Head of caudate nucleus (tissue), 42 donors: ENCODE measurements at regions not wholly inside any gene's neighbourhood (a gene's known extent, or its start where the extent isn't known, plus 50 kb on each side); places are given as distances from the start of the nearest gene placed in this dataset.
"Not testable (repeated sequence)": the region's sequence is repeated elsewhere in the genome, so short reads cannot be mapped to it uniquely, and the experiment has no call there.

Experiments
- DNase-seq, 42 donors: peaks; one replicate each; pipeline versions ENCODE4 v3.0.0 to v3.0.0-alpha.2; 2020 to 2021; ENCODE audit warnings: mixed read lengths in 7 of 42
- intact Hi-C: fragments of 100-400 bp; cut with DNase I; formaldehyde crosslinking; loops from one replicate; pipeline ENCODE4 v1.15.0; 2022

DNA sequence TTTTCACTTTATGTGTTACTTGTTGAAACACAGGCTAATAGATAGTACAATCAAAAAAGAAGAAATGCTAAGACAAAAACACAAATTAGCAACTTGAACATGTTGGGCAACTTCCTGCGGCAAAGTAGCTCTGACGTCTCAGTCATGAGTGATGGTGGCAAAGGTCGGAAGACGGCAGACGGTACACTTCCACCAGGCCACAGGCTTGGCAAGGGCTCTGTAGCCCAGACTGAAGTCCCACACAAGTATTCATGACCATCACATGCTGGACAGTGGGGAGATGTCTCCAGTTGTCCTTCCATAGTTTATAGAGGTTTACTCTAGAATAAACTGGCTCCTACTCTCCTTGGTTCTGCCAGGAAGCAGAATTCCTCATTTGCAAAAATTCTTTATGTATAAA is 831.3 kb downstream of the MTRR start:
- intact Hi-C loops: no loop called here
- DNase-seq: no peak

DNA sequence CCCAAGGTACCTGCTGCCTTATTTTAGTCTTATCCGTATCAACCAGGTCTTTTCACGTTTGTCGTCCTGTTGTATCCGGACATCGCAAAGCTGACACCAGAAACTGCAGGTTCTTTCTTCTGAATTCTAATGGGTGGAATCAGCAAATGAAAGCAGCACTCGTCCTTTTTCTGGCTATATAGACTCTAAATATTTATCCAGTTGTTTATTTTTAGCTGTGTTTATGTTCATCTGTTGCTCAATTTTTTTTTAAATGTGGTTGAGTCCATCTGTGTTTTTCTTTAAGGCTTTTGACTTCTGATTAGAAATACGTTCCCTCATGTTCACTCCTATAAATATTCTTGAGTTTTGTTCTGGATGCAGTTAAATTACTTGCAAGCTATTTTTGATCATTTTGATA is 831.7 kb downstream of the MTRR start:
- DNase-seq: no peak
- intact Hi-C loops: no loop called here

DNA sequence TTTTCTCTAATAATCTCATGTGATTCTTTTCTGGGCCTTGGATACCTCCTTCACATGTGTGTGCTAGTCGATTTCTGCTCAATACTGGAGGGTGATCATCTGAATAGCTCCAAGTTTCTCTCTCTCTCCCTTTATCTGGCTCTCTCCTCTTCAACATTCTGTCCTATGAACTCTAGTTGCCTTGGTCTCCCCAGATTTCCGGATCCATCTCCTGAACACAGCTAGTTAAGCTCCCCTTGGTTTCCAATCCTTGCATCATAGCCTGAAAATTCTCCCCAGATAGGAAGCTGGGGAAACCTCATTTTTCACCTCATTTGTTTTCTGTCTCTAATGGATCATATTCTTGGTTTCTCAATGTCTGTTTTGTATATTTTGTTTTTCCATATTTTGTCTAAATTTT is 832.3 kb downstream of the MTRR start:
- no peak for DNase-seq
- intact Hi-C loops: no loop called here

DNA sequence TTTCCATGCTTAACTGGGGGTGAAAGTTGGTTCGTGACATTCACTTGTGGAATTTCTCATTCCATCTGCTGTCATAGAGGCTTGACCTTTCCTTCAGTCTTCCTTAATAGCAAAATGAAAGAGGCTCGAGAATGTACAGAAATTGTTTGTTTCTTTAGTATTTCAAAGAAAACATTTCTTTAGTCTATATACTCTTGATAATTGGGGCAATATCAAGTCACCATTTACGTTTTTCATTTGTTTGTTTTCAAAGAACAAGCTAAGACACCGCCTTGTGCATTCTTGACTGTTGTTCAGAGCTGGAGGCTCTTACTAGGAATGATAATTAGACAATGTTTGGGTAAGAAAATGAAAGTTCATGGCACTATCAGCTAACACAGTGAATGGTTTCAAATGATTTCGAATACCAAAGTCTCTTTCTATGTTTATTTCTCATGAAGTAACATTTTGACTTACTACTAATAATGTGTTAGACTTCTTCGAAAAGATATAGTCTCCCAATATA is 835.4 kb downstream of the SEMA5A start:
- intact Hi-C loops: no loop called here
- DNase-seq: no peak

DNA sequence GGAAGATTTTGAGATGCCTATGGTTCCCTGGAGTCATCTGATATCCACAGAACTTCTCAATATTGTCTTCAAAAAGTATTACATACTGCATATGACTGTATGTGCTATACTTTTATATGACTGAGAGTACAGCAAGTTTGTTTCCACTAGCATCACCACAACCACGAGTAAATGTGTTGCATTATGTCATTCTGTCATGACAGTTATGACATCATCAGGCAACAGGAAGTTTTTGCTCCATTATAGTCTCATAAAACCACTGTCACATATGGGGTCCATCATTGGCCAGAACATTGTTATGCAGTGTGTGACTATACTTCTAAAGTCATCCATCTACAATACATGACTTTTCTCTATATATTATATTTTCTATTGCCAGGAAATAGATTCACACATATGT is 831.7 kb downstream of the SEMA5A start:
- intact Hi-C loops: no loop called here
- DNase-seq: no peak

DNA sequence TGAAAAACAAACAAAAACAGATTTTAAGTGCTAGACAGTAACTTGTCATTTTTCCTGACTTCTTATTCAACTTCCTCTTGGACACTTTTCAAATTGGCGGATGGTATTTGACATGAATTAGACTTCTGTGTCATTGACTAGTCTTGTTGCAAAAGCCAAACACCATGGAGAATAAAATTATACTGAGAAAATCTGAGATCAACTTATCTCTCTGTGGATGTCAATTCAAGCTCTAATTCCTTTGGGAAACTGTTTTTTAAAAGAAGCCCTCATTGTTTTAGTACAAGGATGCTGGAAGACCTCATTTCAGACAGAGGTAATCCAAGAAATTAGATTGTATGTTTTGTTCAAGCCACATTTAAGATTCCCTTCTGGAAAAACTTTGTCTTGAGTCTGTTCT is 831.0 kb downstream of the SEMA5A start:
- no peak for DNase-seq
- intact Hi-C loops: no loop called here

DNA sequence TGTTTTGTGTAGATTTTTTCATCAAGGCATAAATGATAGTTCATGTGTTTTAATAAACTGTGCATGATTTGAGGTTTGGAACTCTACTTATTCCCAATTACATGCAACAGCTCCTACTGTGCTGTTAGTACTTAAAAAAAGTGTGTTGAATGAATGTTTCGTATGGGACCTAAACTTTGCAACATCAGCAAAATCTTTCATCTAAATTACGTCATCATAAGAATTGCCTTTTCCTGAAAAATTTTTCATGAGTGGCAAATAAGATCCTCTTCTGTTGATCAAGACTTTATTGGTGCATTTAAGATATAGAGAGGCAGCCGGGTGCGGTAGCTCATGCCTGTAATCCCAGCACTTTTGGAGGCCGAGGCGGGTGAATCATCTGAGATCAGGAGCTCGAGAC is 826.1 kb downstream of the SEMA5A start:
- DNase-seq: no peak
- intact Hi-C loops: no loop called here

DNA sequence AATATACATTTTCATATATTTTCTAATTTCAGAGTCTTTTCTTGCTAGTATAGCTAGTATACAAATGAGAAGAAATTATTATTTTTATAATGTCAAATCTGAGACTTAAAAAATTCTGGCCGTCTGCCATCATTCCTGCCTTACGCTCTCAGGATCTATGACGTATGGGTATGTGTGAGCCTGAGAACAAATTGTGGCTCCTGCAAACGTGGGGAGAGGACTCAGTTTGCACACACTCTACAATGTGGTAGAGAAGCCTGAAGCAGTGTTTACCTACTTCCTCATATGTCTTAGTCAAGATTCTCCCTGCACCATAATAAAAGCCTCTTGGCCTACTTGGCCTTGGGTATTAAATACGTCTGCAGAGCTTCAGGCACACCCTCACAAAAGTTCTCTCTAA is 825.4 kb downstream of the SEMA5A start:
- DNase-seq: no peak
- intact Hi-C loops: no loop called here

DNA sequence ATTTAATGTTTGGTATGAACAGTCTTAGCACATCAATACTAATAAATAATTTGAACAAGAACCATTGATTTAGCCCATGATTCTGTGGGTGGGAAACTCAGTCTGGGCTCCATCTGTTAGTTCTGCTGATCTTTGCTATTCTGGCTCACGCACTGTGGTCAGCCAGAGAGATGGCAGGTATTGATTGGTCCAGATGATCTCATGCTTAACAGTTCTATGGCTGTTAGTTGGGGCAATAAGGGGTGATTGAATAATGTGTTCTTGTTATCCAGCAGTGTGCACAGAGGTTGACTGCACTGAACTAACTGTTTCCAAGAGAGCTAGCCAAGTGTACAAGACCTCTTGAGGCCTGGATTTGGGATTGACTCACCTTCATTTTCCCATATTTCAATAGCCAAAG is 824.3 kb downstream of the SEMA5A start:
- DNase-seq: no peak
- intact Hi-C loops: no loop called here

DNA sequence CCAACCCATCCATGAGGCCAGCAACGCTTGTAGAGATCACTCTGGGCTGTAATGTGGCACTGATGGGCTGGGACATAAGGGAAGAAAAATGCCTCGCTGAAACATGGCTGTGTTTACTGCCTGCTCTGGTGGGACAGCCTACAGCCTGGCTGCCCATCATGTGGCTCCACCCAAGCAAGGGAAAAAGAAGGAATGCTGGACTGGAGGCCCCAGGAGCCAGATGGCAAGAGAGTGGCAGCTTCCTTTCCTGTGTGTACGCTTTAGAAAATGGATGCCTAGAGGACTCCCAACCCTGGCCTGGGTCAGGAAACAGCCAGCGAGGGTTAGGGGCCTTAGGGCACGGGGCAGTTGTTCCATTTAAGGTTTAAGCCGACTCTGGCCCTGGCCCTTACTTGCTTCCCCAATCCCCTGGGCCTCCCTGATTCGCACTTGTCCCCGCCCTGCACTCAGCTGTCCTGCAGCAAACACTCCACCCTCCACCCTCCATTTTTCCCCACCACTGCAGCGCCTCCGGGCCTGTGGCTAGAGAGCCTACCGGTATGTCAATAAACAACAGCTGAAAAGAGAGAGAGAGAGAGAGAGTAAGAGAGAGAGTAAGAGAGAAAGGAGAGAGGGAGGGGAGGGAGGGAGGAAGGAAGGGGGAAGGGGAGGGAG is 819.4 kb downstream of the SEMA5A start:
- intact Hi-C loops: no loop called here
- no peak for DNase-seq

DNA sequence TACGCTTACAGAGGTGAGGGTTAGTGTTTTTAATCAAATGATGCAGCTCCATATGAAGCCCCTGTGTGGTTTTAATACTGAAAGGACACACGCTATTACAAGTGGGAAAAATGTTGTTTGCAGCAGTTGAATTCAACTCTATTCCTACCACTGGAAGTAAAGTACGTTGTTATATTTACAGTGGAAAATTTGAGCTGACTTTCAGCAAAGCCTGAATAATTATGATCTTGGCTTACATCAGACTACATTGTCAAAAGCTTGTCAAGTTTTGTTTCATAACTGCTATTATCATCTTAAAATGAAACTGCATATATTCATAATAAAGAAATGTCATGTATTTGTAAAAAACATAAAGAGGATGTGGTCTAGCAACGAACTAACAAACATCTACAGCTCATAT is 818.5 kb downstream of the SEMA5A start:
- intact Hi-C loops: no loop called here
- no peak for DNase-seq

DNA sequence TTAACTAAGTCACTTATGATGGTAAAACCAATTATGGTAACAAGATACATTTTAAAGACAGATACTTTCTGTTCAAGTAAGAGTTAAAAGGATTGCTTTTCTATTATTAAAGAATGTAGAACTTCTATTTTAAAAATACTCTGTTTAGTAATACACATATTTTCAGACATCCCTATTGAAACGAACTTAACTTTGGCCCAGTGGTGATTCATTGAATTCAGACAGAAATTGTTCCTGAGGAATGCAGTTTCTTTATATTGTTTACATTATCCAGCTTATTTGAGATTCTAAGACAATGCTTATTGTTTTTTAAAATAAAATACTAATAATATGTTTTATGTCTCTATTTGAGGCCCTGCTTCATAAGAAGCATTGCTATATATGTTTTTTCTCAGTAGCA is 816.4 kb downstream of the SEMA5A start:
- DNase-seq: no peak
- intact Hi-C loops: no loop called here

DNA sequence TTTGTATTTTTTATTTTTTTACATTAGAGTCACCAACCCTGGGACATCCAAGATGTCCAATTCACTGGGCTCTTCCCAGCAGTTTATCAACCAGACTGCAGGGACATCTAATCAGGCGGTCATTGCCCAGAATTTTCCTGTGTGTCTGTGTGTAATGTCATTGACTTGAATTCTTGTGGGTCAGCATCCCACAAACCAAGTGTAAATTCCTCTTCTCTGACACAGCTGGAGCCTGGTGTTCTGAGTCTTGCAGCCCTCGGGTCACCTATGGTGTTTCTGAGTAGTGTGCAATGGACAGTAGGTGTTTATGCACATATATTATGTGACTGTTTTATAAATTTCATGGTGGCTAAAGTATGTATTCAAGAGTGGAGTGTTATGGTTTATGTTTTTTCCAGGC is 815.7 kb downstream of the SEMA5A start:
- DNase-seq: no peak

DNA sequence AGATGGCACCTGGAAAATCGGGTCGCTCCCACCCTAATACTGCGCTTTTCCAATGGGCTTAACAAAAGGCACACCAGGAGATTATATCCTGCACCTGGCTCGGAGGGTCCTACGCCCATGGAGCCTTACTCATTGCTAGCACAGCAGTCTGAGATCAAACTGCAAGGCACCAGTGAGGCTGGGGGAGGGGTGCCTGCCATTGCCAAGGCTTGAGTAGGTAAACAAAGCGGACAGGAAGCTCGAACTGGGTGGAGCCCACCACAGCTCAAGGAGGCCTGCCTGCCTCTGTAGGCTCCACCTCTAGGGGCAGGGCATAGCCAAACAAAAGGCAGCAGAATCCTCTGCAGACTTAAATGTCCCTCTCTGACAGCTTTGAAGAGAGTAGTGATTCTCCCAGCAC is 814.8 kb downstream of the SEMA5A start:
- intact Hi-C loops, DNase-seq: not testable (repeated sequence)

More for the DNA sequence above, 815.7 kb downstream of the SEMA5A start:
- intact Hi-C loops: no loop called here

DNA sequence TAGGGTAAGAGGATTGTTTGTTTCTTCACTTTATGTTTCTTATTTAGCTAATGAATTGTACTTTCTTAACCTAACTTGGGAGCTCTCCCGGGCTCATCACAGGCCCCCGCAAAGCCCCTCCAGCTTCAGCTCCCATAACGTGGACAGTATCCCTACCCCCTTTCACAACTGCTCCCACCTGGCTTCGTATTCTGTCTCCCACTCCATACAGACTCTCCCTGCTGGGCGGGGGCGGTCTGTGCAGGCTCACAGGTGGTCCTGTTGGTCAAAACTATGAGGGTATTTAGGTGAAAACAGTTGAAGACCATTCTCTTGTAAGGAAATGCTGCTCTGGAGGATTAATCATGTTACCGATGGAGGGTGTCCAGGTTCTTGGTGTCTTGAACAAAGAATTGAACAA is 805.3 kb downstream of the SEMA5A start:
- DNase-seq: no peak
- intact Hi-C loops: no loop called here

DNA sequence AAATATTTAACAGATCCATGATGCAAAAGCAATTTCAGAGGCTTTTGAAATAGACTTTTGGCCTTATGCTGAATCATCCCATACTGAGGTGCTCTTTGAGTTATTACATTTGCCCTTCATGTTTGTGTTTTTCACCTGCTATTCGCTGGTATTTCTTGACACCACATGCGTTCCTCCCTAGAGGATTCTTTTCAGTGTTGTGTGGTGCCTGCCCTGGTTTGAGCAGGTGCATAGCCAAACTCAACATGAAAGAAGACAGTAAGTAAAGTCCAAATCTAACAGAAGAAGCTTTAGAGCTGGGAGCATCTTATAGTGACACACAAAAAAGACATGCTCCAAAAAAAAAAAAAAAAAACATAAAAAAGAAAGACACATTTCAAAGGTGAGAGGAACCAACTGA is 796.3 kb downstream of the SEMA5A start:
- DNase-seq: no peak
- intact Hi-C loops: no loop called here

DNA sequence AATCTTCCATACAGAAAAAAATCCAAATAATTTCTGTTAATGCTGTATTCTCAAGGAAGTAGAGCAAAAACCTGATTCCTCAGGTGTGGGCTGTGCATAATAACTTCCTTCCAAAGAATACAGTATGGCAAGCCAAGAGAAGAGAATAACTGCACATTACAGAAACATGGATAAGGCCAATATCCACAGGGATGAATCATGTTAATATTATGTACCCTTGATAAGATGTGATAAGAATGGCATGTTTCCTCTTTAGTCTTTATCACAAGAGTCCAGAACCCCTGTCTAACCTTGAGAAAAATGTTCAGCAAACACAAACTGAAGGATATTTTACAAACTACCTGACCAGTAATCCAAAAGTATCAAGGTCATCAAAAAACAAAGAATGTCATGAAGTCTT is 795.8 kb downstream of the SEMA5A start:
- no peak for DNase-seq
- intact Hi-C loops: loop anchor here (10.0 kb wide), 1 partner anchor 95 kb away; no protein-coding TSS in a partner anchor

DNA sequence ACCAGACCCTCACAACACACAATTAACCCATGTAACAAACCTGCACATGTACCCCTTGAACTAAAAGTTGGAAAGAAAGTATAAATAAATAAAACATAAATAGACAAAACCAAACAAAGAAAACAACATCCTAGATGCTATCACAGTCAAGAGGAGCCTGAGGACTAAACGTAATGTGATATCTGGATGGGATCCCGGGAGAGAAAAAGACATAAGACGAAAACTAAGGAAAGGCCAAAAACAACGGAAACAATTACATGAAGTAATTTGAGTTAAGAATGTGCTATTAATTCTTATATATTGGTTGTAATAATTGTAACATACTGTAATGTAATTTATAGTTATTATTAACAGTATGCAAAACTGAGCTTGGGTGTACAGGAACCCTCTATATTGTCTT is 793.9 kb downstream of the SEMA5A start:
- DNase-seq: no peak
- intact Hi-C loops: loop anchor here (10.0 kb wide), 1 partner anchor 93 kb away; no protein-coding TSS in a partner anchor

DNA sequence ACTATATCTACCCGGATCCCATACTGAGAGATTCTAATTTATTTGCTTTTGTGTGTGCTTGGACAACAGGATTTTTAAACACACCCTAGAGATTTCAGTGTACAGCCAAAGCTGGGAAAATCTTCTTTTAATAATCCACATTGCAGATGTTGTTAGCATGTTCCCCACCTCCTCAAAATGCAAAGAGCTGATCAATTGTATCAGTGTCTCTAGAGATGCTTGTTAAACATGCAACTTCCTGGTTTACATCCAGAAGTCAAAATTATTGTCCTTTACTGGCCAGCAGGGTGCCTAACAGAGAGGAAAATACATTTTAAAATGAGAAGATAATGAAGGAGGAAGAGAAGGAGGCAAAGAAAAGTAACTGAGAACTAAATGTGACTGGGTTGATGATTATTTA is 793.3 kb downstream of the SEMA5A start:
- intact Hi-C loops: loop anchor here (10.0 kb wide), 1 partner anchor 92 kb away; no protein-coding TSS in a partner anchor

DNA sequence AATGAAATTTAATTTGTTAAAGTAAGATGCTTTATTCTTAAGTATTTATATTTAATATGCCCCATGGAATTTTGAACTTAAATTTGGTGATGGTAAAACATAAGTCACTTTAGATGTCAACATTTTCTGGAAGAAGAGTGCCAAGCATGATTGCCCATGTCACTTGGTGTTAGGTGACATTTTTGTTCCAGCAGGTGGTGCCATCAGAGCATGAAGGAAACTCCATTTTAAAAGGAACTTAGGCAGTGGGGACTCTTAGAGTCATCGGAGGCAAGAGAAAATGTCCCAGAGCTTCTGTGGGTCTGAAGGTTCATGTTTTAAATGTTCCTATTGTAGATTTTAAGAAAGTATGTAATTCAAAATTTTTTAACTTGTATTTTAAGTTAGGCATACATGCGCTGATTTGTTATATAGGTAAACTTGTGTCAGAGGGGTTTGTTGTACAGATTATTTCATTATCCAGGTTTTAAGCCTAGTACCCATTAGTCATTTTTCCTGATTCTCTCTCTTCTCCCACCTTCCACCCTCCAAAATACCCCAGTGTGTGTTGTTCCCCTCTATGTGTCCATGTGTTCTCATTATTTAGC is 789.3 kb downstream of the SEMA5A start:
- intact Hi-C loops: loop anchor here (5.0 to 10.0 kb wide), 2 partner anchors 88 to 451 kb away; no protein-coding TSS in a partner anchor
- DNase-seq: peak in 37 of 42 donors; percentile 18 to 85 (median 58)

More for the DNA sequence above, 793.3 kb downstream of the SEMA5A start:
- no peak for DNase-seq

DNA sequence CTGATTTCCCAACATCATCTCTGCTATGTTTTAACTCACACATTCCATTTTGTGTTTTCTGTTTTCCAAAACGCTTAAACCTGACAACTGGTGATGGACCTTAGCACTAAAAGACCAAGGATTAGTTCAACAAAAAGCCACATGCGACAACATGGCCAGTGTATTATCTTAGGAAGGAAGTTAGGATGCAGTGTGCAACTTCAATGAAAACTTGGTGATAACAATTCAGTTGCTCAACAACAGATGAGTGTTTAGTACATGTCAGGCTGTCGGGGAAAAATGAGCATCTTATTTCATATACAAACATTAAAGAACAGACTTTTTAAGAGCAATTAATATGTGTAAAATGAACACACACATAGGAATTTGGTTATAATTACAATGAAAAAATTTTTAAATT is 780.0 kb downstream of the SEMA5A start:
- intact Hi-C loops: no loop called here
- DNase-seq: no peak
